ENCODE measurements at regions not wholly inside any gene's neighbourhood (a gene's known extent, or its start where the extent isn't known, plus 50 kb on each side); places are given as distances from the start of the nearest gene placed in this dataset.

- TF ChIP-seq EZH2 (IDR thresholded peaks at IDR 0.05; ENCODE audit: borderline replicate concordance, low read length) = no peak
- TF ChIP-seq CTCF (conservative IDR thresholded peaks at IDR 0.05 in 1 of 2, IDR thresholded peaks at IDR 0.05 in 1 of 2; ENCODE audit: extremely low read depth in 1 of 2, insufficient read depth in 1 of 2, low read depth in 1 of 2, low read length in 2 of 2) = peak in 1 of 2 donors; percentile 12
Observed at GRCh38 chr7:57308631-57309408, 141.2 kb upstream of the ZNF716 start.

All from mammary epithelial cell (primary cell).